Urothelium cell line (cell line): ENCODE measurements at regions not wholly inside any gene's neighbourhood (a gene's known extent, or its start where the extent isn't known, plus 50 kb on each side); places are given as distances from the start of the nearest gene placed in this dataset.

Experiments used
- DNase-seq: peaks from one replicate; pipeline ENCODE4 v3.0.0; 2011; ENCODE audit warnings: low spot score, mixed read lengths
- FAIRE-seq: peaks from 2 replicates; lab custom pipeline; 2011; peaks lifted over from hg19 to GRCh38; lab: Jason Lieb, UNC

DNA sequence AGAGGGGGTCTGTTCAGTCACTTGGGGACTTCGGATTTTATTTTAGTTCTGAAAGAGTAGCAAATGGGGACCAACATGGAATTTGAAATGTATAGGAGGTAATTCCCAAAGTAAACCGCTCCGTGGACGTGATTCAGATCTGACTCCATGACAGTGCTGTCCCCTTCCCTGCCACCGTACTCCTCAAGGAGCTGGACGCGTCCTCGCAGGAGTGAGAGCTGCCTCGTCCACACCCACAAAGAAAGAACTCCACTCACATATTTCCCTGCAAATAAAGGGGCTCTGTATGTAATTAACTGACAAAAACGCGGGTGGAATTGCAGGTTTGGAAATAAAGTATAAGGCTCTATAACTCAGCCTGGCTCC is 183.6 kb downstream of the ETS2 start:
- no peak for FAIRE-seq

DNA sequence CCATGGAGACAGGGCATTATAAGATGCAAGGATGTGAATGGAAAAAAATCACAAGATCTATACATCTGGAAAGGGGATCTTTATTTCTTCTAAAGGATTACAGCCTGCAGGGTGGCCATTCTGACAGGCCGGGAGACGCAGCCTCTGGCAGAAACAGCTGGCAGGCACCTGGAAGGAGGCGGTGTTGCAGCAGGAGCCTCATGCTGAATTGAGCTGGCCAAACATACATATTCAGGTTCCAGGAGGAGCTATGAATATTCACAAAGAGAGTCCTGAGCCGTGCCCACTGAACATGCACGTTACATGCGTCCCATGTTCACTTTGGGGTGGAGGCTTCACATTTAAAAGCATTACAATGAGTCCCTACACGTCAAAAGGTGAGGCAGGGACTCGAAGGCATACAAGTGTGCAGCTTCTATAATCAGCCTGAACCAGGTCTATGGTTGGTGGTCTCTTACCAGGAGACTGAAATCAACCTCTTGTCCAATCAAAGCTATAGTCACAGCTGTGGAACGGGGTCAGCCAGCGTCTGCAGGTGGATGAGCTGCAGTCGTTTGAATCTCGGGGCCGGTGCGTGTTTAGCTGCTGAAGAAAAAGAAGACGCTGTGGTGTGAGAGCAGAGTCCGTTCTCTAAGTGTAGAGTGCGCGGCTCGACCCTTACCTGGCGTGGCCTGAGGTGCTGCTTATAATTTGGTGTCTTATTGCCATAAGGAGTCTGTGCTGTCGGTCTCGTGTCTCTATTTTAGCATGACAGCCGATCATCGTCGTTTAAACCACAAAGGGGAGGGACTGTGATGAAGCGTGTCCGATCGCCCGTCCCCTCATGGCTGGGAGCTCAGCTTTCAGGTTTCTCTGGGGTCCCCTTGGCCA is 183.0 kb downstream of the ETS2 start:
- FAIRE-seq: no peak
- DNase-seq: no peak

More for the DNA sequence above, 183.6 kb downstream of the ETS2 start:
- DNase-seq: no peak

- FAIRE-seq: no peak
Measured at GRCh38 chr21:38987633-38988508, 182.1 kb downstream of the ETS2 start.

DNA sequence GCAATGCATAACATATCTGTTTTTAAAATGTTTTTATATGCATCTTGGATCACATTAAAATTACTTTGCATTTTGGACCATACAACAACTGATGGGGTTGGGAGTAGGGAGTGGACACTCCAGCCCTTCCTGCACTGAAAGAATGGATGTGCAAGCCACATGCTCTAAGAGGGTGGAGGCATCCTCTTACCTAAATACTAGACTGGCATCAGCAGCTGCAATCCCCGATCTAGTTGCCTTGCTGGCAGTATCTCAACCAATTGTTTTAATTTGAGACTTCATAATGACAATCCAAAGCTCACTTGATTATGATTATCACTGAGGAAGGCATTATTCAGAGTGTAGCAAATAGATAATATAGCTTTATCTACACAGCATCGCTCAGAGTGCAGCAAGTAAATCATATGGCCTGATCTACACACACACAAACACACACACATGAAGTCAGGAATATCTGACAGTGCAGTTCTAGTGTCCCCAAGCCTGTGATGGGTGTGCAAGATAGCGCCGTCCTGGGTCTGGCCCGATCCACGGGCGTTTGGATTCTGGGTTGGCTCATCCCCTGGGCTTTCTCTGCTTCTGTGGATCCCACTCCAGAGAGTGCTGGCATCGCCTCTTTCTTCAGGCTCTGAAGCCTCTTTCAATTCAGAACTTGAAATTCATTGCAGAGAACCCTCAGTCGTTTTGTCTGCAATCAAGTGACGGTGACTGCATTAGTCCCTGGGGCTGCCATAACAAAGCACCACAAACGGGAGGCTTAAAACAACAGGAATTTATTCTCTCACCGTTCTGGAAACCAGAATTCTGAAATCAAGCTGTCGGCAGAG is 181.3 kb downstream of the ETS2 start:
- FAIRE-seq (no peak), DNase-seq (no peak)

More at GRCh38 chr21:38987633-38988508, 182.1 kb downstream of the ETS2 start:
- no peak for DNase-seq

DNA sequence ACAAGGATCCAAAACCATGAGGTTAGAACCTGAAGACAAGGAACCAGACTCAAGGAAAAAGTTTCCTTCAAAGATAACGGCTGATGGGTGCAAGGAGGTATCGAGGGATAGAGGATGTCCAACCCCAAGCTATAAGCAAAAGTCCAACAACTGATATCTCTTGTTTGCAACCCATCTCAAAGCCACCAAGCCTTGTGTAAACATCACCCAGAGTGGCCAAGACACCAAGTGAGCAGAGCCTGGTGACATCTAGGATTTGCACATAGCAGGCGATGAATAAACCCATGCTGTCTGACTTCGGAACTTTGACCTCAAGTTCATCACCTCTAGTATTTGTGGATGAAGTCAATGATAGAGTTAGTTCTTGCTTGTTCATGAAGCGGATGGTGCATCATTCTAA is 180.7 kb downstream of the ETS2 start:
- no peak for DNase-seq
- no peak for FAIRE-seq

DNA sequence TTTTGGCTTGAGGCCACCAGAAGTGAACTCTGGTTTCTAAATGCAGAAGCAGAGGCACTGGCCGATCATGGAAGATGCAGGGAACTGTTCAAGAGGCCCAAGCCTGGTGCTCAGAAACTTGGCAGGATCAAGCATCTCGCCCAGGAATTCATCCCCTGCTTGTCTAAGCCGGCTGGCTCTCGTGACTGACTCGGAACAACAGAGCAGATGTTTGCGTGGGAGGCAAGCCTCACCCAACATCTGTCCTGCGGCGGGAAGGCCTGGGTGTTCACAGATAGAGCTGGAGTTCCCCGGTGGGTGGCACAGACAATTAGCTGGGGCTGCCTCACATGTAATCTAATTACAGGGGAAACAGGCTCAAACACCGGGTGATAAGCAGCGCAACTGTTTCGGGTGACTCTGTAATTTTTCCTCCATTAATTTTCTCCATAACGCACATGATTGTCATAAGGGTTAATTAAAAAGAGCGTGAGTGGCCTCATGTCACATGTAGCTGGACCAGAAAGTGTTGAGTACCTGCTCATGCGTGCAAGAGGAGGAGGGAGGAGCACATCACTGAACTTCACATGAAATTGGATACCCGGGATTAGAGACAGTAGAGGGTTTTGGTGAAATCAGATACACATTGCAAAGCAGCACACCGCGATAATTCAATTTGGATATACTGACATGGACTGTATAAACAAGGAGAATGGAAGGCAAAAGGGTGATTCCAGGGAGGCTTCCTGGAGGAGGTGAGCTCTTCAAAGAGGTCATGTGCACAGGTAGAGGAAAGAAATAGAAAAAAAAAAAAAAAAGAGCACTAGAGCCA is 180.0 kb downstream of the ETS2 start:
- DNase-seq: peak; percentile 30
- no peak for FAIRE-seq

GRCh38 chr21:38984982-38985567 is 179.3 kb downstream of the ETS2 start:
- no peak for FAIRE-seq
- DNase-seq: peak; percentile 26

GRCh38 chr21:38984568-38984967 is 178.8 kb downstream of the ETS2 start:
- FAIRE-seq (no peak), DNase-seq (no peak)

- FAIRE-seq: no peak
- DNase-seq: no peak
Measured at GRCh38 chr21:38983560-38983959, 177.8 kb downstream of the ETS2 start.

GRCh38 chr21:38982804-38983203 is 177.1 kb downstream of the ETS2 start:
- FAIRE-seq: no peak
- no peak for DNase-seq

GRCh38 chr21:38982096-38982495 is 176.4 kb downstream of the ETS2 start:
- DNase-seq: peak; percentile 39
- FAIRE-seq: no peak

DNA sequence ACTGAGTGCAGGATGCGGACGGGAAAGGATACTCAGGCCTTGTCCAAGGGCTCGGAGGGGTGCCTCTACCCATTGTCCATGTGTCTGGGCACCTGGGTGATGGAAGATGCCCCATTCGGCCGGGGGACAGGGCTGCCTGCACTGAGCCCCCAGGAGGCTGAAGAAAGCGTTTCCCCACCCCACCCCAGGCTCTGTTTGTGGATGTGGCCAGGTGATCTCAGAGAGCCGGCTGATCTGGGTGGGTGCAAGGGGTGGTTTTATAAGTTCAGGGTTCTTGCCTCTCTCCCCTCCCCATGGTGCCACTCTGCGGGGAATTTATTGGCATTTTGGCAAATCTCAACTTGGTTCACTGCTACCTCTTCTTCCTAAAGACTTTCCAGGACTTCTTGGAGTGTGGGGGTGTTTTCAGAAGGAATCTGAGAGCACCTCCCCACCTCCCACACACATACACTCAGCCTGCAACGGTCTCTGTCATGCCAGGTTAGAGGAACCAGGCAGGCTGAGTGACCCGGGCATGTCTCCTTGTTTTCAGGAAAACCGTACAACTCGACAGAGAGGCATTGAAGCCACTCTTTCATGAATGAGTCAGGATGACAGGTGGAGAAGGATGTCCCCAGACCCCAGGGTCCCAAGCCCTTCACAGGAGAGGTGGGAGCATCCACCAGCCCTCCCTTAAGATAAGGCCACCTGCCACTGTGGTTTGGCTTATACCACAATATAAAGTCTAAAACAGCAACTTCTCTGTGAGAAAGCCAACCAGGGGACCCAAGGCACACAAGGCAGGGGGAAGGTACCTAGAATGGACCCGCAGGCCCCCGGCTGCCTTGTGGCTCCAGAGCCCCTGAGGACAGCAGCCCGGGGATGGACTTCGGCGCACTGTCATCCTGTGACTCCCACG is 174.9 kb downstream of the ETS2 start:
- FAIRE-seq (no peak), DNase-seq (no peak)

GRCh38 chr21:38979271-38980121 is 173.8 kb downstream of the ETS2 start:
- no peak for DNase-seq
- no peak for FAIRE-seq

- DNase-seq: no peak
- FAIRE-seq: no peak
Measured at GRCh38 chr21:38976900-38977299, 171.2 kb downstream of the ETS2 start.

- DNase-seq (no peak), FAIRE-seq (no peak)
Measured at GRCh38 chr21:38973552-38973951, 167.8 kb downstream of the ETS2 start.

DNA sequence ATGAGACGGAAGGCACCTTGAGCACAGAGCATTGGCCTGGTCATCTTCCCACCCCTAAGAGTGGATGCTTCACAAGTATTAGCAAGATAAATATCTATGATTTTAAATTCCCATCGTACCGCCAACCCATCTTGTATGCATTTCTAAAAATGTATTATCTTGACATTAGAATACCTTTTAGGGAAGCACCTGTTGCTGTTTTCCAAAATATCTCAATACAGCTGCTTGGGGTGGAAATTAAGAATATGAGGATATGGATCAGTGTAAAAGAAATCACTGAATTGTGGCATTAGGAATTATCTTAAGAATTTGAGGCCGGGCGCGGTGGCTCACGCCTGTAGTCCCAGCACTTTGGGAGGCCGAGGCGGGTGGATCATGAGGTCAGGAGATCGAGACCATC is 166.3 kb downstream of the ETS2 start:
- FAIRE-seq: no peak
- DNase-seq: no peak

- FAIRE-seq (no peak), DNase-seq (no peak)
Measured at GRCh38 chr21:38970765-38971164, 165.0 kb downstream of the ETS2 start.
